NCI-H1930 (cell line): ENCODE measurements at regions not wholly inside any gene's neighbourhood (a gene's known extent, or its start where the extent isn't known, plus 50 kb on each side); places are given as distances from the start of the nearest gene placed in this dataset.
"Not testable (repeated sequence)": the region's sequence is repeated elsewhere in the genome, so short reads cannot be mapped to it uniquely, and the experiment has no call there.

ENCODE experiments used
- DNase-seq, 2 experiments: peaks; one replicate each; lab custom pipeline; 2025; lab: John Stamatoyannopoulos, UW

- DNase-seq = no peak
Measured at GRCh38 chr20:57999465-58000111, 228.9 kb downstream of the ANKRD60 start.

DNA sequence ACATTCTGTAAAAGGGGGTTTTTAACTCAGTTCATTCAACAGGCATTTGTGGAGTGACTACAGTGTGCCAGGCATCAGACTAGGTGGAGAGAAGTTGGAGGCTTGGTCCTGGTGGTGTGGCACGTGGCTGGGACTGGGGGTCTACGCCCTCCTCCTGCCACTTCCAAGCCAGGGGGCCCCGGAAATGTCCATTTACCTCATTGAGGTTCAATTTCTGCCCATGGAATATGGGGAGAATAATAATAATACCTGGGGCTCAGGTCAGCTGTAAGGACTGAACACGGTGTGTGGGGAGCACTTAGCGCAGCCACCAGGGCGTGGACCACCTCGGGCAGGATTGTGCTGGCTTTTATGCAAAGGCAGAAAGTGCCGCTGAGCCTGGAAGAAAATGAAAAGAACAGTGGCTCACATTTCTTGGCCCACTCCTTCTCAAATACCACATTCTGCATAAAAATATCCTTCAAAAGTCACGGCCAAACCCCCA is 229.4 kb downstream of the ANKRD60 start:
- no peak for DNase-seq

DNA sequence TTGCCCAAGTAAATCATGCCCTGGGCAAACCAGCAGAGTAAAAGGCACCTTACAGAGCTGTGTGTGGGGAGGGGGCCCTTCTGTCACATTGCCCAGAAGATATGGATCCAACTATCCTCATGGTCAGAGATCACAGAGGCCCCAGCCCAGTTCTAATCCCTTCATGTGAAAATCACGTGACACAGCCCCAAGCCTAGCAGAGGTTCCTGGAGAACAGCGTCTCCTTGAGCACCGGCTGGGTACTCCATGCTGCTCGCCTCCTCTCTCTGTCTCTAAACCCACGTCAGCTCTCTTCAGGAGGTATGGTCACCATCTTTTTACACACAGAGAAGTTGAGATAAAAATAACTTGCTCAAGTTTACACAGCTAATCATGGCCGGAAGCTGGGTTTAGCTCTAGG is 230.2 kb downstream of the ANKRD60 start:
- DNase-seq = no peak

DNA sequence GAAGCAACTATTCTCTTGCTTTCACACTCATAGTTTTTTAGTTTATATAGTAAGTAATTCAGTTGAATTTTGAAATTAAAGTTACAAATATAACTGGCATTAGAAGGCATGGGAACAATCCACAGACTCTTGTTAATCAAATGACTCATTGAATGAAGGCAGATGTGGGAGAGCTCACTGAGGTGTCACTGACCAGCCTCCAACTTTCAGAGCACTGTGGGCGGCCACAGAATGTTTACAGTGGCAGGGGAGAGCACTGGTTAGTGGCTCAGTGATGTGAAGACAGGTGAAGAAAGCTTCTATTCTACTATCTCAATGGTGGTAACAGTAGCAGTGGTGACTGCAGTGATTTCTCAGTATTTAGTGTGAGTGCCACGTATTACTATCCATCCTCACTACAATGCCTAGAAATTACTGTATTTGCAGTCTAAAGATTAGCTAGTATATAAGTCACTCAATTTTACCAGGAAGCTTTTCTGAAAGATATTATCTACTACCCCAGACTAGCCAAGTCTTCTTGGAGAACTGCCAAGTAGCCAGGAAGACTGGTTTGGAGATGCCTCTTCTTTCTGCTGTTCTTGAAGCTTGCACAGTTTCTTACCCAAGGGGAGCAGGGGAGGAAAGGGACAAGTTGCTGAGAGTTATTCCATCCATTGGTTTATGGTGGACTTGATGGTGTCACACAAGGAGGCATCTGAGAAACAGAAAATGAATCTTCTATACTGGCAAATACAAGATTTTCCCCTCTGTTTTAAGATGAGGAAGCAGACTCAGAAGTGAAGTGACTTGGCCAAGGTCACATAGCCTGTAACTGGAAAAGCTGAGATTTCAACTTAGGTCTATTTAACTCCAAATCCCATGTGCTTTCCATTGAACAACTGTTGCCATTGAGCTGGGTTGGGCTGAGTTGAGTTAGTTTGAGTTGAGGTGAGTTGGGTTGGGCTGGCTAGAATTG is 231.2 kb downstream of the ANKRD60 start:
- no peak for DNase-seq

GRCh38 chr20:57996465-57996864 is 232.0 kb downstream of the ANKRD60 start:
- no peak for DNase-seq

GRCh38 chr20:57995381-57995977 is 233.0 kb downstream of the ANKRD60 start:
- DNase-seq = no peak

DNA sequence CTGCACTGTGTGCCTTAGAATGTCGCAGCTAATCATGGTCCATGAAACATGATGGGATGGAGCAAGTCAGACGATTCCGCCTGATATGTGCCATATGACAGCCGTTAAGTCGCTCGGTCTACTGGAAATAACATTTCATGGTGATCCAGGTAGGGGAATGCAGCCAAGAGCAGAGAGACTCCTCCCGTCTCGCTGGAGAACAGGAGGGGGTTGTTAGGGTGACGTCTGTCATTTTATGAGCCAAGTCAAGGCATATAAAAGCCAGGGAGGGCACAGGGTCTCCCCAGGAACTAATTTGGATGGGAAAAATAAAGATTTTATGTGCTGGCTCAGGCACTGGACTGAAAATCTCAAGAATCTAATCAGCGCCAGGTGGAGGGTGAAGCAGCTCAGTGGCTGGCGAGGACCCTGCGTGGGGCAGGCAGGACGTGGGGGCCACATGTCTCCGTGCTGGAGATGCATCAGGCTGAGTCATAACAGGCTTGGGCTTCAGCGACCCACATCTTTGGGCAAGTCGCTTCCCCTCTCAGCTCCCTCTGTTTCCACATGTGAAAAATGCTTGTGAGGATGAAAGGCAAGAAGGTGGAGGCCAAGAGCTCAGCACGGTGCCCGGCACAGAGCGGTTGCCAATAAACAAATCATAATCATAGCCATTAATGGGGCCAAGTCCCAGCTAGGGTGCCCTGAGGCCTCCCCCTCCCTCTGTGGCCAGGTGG is 234.6 kb downstream of the ANKRD60 start:
- DNase-seq = no peak

GRCh38 chr20:57991211-57991881 is 237.1 kb downstream of the ANKRD60 start:
- no peak for DNase-seq

DNA sequence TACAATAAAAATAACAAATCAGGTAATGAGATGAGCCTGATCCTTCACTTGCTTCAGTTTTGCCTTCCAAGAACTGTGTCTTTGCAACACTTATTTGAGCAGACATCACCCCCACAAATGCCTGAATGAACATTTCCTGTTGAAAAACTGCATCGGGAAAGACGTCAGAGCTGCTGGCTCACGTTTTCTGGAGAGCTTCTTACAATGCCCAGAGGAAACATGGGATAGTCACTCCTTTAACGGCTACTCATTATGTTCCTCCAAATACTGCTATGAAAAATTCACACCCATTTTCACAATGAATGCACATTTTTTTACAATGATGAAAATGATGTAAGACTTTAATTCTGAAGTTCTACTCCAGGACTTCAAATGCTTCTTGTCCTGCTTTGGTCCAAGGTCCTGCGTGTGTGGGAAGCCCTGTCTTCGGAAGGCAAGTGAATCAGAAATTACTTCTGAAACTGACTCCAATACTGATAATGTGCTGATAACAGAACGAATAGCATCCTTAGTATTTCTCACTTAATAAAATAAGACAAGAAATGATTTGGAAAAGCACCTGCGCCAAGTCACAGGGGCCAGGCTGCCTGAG is 238.0 kb downstream of the ANKRD60 start:
- no peak for DNase-seq

DNA sequence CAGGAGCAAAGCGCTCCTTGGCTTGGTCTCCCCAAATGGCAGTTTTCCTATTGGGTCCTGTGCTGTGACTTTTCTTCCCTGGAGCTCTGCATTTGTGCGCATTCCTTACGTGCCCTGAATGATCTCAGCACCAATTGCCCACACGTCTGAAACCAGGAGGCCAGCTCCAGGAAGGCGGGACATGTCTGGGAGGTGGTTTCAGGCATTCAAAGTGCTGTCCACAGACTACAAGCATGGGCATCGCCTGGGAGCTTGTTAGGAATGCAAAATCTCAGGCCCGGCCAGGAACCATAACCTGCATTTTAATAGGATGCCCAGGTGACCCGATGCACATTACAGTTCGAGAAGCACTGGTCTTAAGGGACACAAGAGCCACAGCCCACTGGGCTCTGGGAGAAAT is 239.6 kb downstream of the ANKRD60 start:
- no peak for DNase-seq

GRCh38 chr20:57988422-57988821 is 240.0 kb downstream of the ANKRD60 start:
- no peak for DNase-seq

- no peak for DNase-seq
Measured at GRCh38 chr20:57987659-57988058, 240.8 kb downstream of the ANKRD60 start.

- no peak for DNase-seq
Measured at GRCh38 chr20:57986666-57987065, 241.8 kb downstream of the ANKRD60 start.

DNA sequence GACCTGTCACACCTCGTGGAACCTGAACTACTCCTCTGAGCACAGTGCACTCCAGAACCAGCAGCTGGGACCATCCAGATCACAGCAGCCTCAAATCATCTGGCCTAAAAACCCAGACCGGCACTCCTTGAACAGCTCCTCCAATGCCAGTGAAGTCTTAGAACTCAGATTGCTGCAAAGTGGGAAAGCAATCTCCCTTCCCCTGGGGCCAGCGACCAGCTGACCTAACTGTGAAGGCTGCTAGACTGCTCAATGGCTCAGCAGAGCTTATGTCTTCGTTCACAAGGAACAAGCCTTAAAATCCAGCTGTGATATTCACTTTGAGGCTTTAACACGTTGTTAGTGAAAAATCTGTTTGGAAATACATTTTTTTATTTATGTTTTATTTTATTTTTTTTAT is 243.2 kb downstream of the ANKRD60 start:
- no peak for DNase-seq

- DNase-seq = no peak
Measured at GRCh38 chr20:57983082-57983481, 245.4 kb downstream of the ANKRD60 start.

DNA sequence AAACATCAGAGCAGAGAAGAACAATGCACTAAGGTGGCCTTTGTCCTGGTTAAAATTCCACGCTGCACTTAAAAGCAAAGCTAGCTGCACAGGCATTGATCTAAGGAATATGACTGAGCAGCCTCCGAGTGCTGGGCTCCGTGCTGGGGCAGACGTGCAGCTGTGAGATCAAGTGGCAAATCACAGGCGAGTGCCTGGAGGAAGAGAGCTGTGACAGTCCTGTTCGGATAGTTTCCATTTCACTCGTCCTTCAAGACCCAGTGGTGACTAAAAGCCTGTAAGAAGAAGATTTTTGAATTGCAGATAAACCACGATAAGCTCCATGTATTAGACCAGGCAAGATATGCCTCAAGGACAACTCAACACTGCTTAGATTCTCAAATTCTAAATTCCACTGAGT is 247.9 kb downstream of the ANKRD60 start:
- DNase-seq = no peak

DNA sequence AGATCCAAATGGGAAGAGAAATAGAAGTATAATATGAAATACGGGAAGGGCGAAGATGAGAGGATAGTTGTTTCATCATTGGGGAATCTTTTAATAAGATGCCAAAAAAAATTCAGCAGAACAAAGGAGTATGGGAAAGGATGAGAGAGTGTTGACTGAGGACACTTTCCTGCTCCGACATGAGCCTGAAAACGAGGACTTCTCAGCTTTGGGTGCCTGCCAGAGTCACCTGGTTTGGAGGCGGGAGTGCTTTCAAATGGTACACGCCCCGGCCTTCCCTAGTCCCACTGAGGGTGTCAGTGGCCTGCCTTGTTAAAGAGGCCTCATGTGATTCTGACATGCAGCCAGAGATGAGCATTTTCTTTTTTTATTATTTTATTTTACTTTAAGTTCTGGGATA is 250.9 kb downstream of the ANKRD60 start:
- no peak for DNase-seq

DNA sequence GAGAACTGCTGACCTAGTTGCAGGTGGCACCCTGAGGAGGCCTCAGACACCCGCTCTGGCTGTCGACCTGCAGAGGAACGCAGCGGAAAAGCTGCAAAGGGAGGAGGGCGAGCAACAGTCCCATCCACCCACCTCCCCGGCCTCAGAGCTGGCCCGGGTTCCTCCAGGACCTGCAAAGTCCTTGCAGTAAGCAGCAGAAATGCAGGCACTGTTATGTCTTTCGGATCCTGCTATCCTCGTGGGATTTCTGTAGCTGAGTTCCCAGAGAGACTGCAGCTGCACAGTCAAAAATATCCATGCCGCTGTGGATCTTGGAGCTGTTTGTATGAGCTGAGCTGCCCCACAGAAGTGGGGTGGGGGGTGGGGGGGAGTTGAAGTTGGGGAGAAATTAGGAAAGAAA is 251.3 kb downstream of the ANKRD60 start:
- no peak for DNase-seq

- DNase-seq = no peak
Measured at GRCh38 chr20:57974863-57975262, 253.6 kb downstream of the ANKRD60 start.

- no peak for DNase-seq
Measured at GRCh38 chr20:57973886-57974285, 254.6 kb downstream of the ANKRD60 start.

DNA sequence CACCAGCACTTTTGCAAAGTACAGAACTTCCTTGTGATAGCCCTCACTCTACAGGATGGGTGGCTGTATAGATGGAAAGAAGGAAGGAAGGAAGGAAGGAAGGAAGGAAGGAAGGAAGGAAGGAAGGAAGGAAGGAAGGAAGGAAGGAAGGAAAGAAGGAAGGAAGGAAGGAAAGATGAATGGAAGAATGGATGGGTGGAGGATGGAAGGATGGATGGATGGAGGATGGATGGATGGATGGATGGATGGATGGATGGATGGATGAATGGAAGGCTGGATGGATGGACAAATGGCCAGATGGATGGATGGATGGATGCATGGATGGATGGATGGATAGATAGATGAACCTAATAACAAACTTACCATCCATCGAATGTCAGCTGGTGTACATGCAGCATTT is 256.9 kb downstream of the ANKRD60 start:
- not testable (repeated sequence) for DNase-seq
